ENCODE measurements at regions not wholly inside any gene's neighbourhood (a gene's known extent, or its start where the extent isn't known, plus 50 kb on each side); places are given as distances from the start of the nearest gene placed in this dataset.
"Not testable (repeated sequence)": the region's sequence is repeated elsewhere in the genome, so short reads cannot be mapped to it uniquely, and the experiment has no call there.

DNA sequence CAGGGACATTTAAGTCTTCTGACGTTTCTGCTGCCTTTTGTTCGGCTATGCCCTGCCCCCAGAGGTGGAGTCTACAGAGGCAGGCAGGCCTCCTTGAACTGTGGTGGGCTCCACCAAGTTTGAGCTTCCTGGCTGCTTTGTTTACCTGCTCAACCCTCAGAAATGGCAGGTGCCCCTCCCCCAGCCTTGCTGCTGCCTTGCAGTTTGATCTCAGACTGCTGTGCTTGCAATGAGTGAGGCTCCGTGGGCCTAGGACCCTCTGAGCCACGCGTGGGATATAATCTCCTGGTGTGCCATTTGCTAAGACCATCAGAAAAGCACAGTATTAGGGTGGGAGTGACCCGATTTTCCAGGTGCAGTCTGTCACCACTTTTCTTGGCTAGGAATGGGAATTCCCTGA, 647.3 kb downstream of the CD109 start:
- TF ChIP-seq, protein P1, sequence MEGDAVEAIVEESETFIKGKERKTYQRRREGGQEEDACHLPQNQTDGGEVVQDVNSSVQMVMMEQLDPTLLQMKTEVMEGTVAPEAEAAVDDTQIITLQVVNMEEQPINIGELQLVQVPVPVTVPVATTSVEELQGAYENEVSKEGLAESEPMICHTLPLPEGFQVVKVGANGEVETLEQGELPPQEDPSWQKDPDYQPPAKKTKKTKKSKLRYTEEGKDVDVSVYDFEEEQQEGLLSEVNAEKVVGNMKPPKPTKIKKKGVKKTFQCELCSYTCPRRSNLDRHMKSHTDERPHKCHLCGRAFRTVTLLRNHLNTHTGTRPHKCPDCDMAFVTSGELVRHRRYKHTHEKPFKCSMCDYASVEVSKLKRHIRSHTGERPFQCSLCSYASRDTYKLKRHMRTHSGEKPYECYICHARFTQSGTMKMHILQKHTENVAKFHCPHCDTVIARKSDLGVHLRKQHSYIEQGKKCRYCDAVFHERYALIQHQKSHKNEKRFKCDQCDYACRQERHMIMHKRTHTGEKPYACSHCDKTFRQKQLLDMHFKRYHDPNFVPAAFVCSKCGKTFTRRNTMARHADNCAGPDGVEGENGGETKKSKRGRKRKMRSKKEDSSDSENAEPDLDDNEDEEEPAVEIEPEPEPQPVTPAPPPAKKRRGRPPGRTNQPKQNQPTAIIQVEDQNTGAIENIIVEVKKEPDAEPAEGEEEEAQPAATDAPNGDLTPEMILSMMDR (IDR thresholded peaks at IDR 0.05) = not testable (repeated sequence)
- not testable (repeated sequence) for TF ChIP-seq POLR2A (IDR thresholded peaks at IDR 0.05)
